ENCODE measurements at regions not wholly inside any gene's neighbourhood (a gene's known extent, or its start where the extent isn't known, plus 50 kb on each side); places are given as distances from the start of the nearest gene placed in this dataset.

DNA sequence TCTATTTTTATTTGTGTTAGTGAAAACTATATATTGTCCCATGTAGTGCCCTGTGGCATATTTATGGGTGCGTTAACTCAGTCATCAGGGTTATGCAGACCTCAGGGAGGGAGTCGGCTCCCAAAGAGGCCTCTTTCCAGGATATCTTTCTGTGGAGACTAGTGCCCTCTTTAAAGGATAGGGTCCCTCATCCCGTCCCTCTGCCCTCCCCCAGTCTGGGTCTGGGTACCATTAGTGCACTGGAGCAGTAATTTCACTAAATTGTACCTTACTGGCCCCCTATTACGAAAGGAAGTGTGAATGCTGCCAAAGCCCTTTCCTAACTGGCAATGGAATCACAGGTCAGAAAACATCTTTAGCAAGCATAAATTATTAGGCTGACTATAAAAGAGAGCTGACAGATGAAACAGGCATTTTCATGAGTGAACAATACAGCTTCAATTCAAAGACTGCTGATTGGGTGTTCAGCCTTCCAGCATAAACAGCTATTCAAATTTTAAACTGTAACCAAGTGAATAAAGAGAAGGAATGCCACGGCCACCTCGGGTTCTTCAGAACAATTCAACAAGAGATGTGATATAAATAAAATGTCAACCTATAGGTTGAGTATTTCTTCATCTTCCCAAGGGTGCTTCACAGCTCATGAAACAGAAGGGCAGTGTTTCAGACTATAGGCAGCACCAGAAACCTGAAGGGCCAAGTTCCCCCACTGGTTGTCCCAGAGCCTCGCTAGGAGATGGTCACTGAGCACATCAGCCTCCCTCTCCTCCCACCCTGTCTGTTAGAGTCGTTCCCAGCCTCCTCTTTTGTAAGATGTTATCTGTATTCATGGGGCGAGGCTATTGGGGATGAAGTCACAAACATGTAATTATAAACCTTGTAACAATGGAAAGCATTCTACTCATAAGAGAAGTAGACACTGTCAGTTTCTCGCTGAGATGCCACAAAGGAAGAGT is 318.7 kb downstream of the TMEM161B start:
- no peak for DNase-seq (ENCODE audit: low spot score)

DNA sequence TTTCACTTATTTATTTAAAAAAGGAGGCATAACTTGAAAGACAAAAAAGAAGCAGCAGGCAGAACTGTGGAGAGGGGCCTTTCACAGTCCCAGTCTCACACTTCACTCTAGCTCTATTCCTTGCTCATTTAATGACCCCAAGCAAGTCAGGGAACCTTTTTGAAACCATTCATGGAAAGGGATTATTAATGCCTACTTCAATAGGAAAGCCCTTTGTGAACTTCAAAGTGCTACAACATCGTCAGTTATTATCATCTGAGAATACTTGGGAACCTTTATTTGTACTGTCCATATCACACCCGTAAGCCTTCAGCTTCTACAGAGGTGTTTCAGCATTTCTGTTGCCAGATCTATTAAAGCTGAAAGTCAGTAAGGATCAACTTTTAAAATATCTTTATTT is 320.2 kb downstream of the TMEM161B start:
- DNase-seq (ENCODE audit: low spot score): no peak

DNA sequence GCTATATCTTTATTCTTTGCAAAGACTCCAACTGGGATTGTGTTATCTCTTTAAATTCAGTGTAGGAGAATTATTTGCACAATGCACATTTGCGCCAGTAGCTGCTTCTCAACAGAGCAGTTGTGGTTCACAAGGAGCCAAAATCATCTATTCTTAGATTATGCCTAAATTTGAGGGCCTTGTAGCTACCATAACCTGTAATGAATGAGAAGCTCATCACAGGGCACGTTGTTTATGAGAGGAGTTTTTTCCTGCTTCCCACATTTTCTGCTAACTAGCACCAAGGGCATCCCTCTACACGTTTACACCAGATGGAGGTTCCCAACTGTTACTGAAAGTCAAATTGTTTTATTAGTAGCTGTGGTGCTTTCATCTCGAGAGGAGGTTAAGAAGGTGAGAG is 322.4 kb downstream of the TMEM161B start:
- no peak for DNase-seq (ENCODE audit: low spot score)

DNA sequence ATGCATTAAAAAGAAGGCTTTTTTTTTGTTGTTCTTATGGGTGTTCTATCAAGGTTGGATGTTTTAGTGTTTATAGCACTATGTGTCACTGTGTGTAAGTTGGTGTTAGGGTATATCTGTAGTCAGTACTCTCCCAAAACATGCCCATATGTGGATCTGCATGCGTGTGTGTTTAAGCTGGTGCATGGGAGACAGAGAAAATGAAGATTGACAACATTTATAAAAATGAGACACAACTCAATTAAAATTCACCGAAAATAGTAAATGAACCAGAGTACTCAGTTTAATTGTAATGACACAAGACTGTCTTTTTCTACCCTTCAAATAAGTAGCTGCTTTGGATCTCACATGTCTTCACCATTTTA is 323.4 kb downstream of the TMEM161B start:
- DNase-seq (ENCODE audit: low spot score): no peak

DNA sequence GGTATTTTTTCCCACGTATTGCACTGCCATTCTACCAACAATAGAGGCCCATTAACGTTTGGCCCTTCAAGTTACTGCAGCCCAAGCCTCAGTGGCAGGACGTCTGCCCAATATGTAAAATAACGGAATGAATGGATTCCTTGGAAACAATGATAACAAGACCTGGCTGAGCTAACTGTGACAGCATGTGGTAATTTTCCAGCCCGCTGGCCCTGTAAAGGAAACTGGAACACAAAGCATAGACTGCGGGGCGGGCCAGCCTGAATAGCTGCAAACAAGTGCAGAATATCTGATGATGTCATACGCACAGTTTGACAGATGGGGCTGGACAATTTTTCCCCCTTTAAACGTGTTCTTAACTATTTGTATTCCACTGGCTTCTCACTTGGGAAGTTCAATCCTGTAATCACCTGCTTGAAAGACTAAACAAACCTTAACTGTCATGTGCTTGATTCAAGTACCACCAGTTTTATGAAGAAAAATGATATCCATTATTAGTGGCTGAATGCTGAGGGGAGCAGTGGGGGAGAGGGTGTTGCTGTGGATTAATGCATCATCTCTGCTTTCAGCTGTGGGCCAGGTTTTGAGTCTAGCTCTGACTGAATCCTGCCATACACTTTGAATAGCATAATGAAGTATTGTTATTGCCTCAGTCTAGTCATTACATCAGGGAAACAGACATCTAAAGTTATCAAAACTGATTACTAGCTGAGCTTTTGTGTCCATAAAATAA is 323.9 kb downstream of the TMEM161B start:
- DNase-seq (ENCODE audit: low spot score): no peak

DNA sequence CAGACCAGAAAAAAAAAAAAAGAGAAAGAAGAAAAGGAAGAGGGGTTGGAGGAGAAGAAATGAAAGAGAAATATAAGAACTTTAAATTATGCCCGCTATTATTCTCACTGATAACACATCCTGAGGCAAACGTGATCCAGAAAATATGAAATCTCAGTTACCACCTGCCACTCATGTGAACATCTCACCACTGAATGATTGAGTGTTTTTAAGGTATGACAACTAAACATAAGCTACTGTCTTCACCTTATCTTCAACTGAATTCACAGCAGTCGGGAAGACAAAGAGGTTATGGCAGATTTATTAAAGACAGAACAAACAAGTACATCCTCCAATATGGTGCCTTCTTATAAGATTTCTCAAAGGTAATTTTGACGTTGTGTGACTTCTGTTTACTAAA is 327.9 kb downstream of the TMEM161B start:
- DNase-seq (ENCODE audit: low spot score): no peak

DNA sequence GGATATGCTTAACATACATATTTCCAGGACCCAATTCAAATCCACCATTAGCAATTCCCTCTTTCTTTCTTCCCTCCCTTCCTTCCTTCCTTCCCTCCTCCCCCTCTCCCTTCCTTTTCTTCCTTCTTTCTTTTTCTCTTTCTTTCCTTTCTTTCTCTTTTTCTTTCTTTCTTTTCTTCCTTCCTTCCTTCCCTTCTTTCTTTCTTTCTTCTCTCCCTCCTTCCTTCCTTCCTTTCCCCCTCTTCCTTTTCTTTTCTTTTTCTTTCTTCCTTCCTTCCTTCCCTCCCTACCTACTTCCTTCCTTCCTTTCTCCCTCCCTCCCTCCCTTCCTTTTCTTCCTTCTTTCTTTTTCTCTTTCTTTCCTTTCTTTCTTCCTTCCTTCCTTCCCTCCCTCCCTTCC is 332.0 kb downstream of the TMEM161B start:
- no peak for DNase-seq (ENCODE audit: low spot score)

DNA sequence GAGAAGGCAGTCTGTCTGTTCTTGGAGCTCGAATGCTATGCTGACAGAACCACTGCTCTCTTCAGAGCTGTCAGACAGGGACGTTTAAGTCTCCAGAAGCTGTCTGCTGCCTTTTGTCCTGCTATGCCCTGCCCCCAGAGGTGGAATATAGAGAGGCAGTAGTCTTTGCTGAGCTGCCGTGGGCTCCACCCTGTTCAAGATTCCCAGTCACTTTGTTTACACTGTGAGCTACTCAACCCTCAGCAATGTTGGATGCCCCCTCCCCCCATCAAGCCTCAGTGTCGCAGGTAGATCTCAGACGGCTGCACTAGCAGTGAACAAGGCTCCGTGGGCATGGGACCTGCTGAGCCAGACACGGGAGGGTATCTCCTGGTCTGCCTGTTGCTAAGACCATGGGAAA is 344.2 kb downstream of the TMEM161B start:
- DNase-seq (ENCODE audit: low spot score): no peak

DNA sequence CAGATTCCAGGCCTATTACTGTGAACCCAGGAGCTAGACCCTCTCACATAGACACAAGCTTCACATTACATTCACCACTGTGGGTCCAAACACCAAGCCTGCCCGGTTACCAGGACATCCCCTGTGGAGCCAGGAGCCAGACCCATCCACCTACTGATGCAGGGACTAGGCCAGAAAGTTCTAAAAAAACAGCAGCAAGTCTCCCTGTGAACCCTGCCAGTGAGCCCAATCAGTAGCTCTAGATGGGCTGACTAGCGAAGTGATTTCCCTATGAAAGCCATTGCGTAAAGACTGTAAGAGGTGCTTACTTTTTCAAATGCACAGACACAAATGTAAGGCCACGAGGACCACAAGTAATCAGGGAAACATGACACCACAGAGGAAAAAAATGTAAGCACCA is 352.3 kb downstream of the TMEM161B start:
- no peak for DNase-seq (ENCODE audit: low spot score)

DNA sequence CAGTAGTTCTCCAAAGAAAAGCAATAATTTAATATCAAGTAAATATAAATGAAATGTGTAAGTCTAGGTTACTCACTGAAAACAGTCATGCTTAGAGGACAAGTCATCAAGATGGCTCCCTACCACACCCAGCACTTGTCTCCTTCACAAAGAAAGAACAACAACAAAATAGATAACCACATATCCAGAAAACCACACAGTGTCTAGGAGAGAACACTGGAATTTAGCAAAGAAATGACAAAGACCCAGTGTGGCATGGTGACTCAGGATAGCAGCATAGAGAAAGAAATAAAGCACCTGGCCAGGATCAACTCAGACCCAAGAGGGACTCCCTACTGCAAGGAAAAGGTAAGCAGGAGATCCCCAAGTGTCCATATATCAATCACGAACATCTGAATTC is 356.2 kb downstream of the TMEM161B start:
- DNase-seq (ENCODE audit: low spot score): no peak

DNA sequence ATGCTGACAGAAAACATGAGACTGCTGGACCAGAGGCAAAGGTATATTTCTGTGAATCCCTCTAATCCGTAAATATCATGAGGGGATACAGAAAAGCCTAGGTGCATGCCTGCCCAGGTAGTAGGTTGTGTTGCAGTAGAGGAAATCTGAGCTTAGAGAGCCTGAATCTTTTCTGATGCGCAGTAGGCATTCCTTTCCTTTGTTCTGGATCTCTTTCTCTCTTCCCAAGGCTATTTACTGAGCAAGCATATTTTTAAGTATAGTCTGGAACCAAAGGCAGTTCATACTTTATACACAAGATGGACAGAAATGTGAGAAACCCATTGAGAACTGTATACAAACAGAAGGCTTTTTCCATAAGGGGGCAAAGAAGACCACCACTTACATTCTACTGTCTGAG is 359.3 kb downstream of the TMEM161B start:
- DNase-seq (ENCODE audit: low spot score): no peak

DNA sequence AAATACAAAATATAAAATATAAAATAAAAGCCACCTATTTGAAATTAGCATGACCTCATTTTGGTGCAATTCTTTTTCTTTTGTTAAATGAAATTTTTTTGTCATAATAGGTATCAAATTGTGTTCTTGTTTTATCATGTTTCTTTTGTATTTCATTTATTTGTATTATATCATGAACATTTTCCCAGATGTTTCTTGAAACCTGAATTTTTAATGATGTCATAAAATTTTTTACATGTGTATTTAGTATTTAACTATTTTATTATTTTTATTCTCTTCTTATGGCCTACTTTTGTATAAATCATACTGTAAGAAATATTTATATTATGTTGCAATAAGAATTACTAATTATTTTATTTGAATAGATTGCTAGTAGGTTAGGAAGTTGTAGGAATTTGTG is 361.7 kb downstream of the TMEM161B start:
- no peak for DNase-seq (ENCODE audit: low spot score)

DNA sequence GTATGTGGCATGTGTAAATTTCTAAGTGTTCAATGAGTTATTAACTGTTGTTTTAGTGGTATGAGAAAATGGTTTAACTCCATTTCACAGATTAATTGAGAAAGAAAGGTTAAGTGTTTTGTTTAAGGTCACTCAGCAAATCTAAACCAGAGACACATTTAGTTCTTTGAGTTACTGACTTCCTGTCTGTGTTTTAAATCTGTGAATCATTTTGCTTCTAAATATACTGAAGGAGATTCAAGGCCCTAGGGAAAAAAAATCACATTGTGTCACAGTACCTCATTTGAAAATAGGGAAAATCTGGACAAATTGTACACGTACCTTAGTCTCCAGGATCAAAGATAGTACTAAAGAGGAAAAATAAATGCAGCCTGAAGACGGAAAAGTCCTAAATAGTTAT is 368.2 kb downstream of the TMEM161B start:
- DNase-seq (ENCODE audit: low spot score): no peak

DNA sequence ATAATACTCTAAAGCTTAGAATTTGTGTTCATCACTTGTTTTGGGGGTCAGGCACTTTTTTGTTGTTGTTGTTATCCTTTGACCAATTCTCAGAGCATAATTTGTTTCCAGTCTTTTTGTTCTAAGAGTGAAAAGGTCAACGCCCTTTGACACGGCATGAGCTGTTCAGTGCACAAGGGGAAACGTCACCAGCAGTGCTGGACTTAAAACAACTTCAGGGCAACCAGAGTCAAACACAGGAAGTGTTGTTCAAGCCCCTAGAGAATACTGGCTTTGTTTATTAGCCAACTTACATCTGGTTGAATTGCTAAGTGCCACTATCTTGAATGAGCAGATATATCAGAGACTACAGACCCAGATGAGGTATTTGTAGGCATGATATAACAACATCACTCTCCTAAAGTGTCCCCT is 368.9 kb downstream of the TMEM161B start:
- DNase-seq (ENCODE audit: low spot score): no peak

DNA sequence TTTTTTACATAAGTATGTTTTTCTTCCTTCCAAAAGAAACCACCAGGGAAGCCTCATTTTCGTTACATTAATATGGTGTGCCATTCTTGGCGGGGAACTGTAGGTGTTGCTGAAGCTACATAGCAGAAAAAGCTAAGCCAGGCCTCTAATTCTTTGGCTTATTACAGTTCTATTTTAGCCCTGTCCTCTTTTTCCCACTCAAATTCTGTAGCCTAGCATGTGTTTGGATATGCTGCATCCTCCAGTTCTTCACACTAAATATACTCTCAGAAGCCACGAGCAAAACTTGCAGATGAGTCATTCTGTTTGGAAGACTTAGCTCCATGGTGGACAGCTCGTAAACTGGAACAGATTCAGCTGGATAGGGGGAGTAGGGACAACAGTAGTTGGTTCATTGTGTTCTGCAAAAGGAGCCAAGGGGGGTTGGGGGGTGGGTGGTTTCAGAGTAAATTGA is 369.4 kb downstream of the TMEM161B start:
- DNase-seq (ENCODE audit: low spot score): no peak

DNA sequence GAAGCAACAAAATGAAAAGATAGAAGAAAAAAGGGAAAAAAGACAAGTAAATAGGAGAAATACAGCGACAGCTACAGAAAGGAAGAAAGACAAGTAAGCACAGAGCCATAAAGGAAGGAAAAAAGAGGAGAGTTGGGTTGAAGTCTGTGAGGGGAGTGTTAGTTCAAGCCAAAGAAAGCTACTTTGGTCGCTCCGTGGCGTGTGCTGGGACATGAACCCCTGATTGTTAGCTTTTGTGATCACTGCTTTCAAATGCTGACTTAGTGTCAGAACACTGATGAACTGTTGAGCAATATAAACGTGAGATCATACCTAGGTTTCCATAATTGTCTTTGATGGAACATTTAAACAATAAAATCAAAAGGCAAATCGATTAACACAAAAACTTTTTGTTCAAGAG is 370.1 kb downstream of the TMEM161B start:
- no peak for DNase-seq (ENCODE audit: low spot score)

DNA sequence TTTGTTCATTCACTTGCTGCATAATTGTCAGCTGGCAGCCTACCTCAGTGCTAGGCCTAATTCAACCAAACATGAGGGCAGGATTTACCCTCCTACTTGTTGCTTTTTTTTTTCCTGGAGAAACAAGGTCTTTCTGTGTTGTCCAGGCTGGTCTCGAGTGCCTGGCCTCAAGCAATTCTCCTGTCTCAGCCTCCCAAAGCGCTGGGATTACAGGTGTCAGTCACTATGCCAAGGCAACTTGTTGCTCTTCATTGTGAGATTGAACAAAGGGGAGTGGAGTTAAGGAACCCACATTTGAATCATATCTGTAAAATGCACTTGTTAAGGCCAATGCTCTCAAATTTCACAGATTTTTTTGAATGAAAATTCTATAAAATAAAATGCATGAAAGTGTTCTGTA is 380.5 kb downstream of the TMEM161B start:
- DNase-seq (ENCODE audit: low spot score): no peak

DNA sequence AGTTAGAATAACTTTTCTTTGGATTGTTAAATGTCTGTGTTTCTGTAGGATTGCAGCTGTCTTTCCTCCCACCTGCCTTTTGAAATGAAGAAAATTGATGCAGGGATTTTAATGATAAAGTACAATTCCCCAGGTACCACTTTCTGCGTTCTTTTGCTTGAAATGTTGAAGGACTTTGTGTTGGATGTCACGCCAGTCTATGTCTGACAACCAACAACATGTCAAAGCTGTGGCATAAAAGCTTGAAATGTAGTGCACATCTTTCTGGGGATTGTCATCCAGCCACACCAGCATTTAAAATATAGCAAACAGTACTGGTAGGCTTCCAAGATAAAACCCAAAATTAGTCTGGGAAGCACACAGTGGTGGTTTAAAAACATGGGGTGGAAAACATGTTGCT is 381.4 kb downstream of the TMEM161B start:
- DNase-seq (ENCODE audit: low spot score): no peak

DNA sequence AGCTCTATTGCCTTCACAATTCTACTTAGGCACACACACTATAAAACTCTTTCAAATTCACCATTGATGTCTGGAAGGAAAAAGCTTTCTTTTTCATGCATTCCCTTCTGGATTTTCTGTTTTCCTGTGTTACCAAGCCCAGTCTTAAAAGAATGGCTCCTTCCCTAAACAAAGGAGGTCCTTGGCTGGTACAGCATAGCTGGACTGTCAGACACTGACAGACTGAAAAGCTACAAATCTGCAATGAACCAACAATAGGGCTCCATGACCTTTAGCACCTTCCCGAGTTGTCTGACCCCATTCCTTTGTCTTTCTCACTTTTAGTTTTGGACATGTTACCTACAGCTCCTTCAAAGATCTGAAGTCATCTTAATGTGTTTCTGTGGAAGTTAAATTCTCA is 382.5 kb downstream of the TMEM161B start:
- no peak for DNase-seq (ENCODE audit: low spot score)

DNA sequence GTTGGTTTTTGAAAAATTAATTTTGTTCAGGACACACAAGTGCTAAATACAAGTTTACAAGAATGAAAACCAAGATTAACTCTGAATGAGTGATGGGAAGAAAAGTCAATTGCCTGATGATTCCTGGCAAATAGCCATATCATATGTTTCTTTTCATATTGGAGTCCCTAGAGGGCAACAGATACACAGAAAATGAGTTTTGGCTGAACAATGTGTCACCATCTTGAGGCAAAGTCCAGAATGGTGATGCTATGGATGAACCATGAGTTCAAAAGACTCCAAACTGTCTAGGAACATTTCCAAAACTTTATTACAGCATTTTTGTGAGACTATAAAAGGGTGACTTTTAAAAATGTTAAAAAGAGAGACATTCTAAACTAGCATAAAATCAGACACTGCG is 382.9 kb downstream of the TMEM161B start:
- no peak for DNase-seq (ENCODE audit: low spot score)

DNA sequence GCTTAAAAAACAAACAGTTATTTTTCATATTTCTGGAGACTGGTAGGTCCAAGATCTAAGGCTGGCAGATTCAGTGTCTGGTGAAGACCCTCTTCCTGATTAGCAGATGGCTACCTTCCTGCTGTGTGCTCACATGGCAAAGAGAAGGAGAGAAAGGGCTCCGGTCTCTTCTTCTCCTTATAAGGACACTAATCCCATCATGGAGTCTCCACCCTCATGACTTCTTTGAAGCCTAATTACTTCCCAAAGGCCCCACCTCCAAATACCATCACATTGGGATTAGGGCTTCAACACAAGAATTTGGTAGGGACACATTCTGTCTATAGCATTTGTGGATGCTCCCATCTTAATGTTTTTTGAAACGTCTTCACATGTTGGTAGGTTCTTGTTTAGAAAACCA is 391.1 kb downstream of the TMEM161B start:
- DNase-seq (ENCODE audit: low spot score): no peak

DNA sequence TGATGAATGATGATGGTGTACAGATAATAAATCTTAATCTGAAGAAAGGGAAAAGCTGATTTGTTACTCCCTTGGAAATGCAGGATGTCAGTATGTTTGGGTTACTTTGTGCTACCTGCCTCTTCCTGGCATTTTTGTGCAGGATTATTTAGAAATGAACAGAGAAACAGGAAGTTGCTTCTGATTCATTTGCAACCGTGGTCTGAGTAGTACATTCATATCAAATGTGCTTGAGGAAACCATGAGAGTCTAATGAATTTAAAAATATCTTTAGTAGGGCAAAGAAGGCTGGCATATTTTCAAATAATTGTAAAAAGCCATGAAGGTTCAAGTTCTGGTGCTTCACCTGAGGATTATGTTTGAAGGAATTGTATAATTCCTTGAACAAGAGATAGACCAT is 391.6 kb downstream of the TMEM161B start:
- DNase-seq (ENCODE audit: low spot score): no peak

DNA sequence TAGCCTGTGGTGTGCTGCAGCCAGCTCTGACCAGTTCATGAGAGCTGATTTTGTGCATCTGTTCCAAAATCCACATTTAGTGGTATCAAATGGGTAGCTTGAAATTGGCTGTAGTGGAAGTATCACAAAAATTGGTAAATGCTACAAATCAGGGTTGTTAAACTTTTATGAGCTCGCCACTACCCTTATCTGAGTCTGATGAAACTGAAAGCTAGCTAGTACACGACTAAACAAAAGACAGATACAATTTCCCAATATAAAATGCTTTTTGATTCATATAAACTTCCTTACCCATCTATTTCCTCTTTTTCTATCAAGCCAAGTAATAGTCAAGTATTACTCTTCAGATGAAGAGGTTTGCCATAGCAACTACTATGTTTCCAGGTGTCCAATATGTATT is 392.0 kb downstream of the TMEM161B start:
- DNase-seq (ENCODE audit: low spot score): no peak
